HCT116 (cell line): ENCODE measurements at regions not wholly inside any gene's neighbourhood (a gene's known extent, or its start where the extent isn't known, plus 50 kb on each side); places are given as distances from the start of the nearest gene placed in this dataset.

Experiments
- ATAC-seq: fragments of 200-7000 bp; cut with Tn5 transposase; 2 replicates; pipeline ENCODE4 v1.9.1; 2020; ENCODE audit warnings: mild to moderate bottlenecking, moderate library complexity
- BruUV-seq: library from RNA; stranded (reverse); fragments of 400-500 nt; replicated peaks from 2 replicates; lab custom pipeline; 2021; lab: Mats Ljungman, UMichigan
- CTCF ChIA-PET: fragments of 300-600 bp; sonication (Branson Sonifier 250); formaldehyde crosslinking; loops from one replicate; lab custom pipeline; 2021; ENCODE audit warnings: antibody characterized with exemption; lab: Charles Lee
- POLR2A ChIA-PET: fragments of 300-600, 350-600 bp; sonication (Branson Sonifier 250); formaldehyde crosslinking; loops from one replicate; lab custom pipeline; 2021; ENCODE audit warnings: antibody characterized with exemption; lab: Charles Lee
- RAD21 ChIA-PET, 2 experiments: fragments of 300-600 bp; sonication (Branson Sonifier 250); formaldehyde crosslinking; loops; one replicate each; lab custom pipeline; 2023; ENCODE audit warnings: low total read pairs in 2 of 2; ENCODE audit not compliant: uncharacterized antibody in 2 of 2, unreplicated experiment in 2 of 2, low non-redundant PET in 1 of 2; lab: Charles Lee
- DNase-seq: peaks from one replicate; pipeline ENCODE4 v3.0.0-alpha.2; 2010; ENCODE audit warnings: low read depth, low spot score
- H2AFZ ChIP-seq: fragments of 200-600 bp; shearing (Covaris generic), sonication (generic); 2 replicates; pipeline ENCODE4 v1.6.1; 2017; ENCODE audit warnings: low read depth, mixed run types, mixed read lengths, antibody characterized with exemption, low read length; ENCODE audit not compliant: poor library complexity, severe bottlenecking
- H3K27ac ChIP-seq: 2 replicates; pipeline ENCODE4 v1.5.1; 2012; ENCODE audit warnings: low read depth, low read length
- H3K27me3 ChIP-seq: fragments of 200-600 bp; sonication (generic); 2 replicates; pipeline ENCODE4 v1.6.1; 2016; ENCODE audit warnings: mixed run types, low read length, mixed read lengths; ENCODE audit not compliant: insufficient read depth
- H3K36me3 ChIP-seq, 2 experiments: fragments of 200-500 bp in 1 of 2; fragments of 200-600 bp in 1 of 2; sonication (Bioruptor generic) in 1 of 2; sonication (generic) in 1 of 2; 2 replicates each; pipeline versions ENCODE4 v1.5.1 to v1.6.1; 2014 to 2016; ENCODE audit warnings: low read length in 2 of 2, inconsistent platforms in 1 of 2, mixed read lengths in 1 of 2, mixed run types in 1 of 2; ENCODE audit not compliant: insufficient read depth in 2 of 2, control insufficient read depth in 1 of 2
- H3K4me1 ChIP-seq, 2 experiments: fragments of 200-600 bp in 1 of 2; sonication (generic) in 1 of 2; 2 replicates each; pipeline versions ENCODE4 v1.5.1 to v1.6.1; 2012 to 2017; ENCODE audit warnings: low read length in 2 of 2, inconsistent platforms in 1 of 2, mild to moderate bottlenecking in 1 of 2, mixed read lengths in 1 of 2, mixed run types in 1 of 2, moderate library complexity in 1 of 2; ENCODE audit not compliant: insufficient read depth in 2 of 2, control insufficient read depth in 1 of 2
- H3K4me2 ChIP-seq: fragments of 200-600 bp; sonication (generic); 2 replicates; pipeline ENCODE4 v1.6.1; 2017; ENCODE audit warnings: mixed run types, low read length, mixed read lengths
- H3K4me3 ChIP-seq, 2 experiments: fragments of 200-600 bp in 1 of 2; sonication (generic) in 1 of 2; replicated peaks in 1 of 2; 2 replicates each; pipeline ENCODE4 v1.5.1; 2011 to 2016; ENCODE audit warnings: low read length in 2 of 2, control low read depth in 1 of 2, low read depth in 1 of 2, mild to moderate bottlenecking in 1 of 2, mixed read lengths in 1 of 2, mixed run types in 1 of 2
- H3K79me2 ChIP-seq: fragments of 200-600 bp; sonication (generic); 2 replicates; pipeline ENCODE4 v1.6.1; 2017; ENCODE audit warnings: mild to moderate bottlenecking, mixed run types, low read length, moderate library complexity, mixed read lengths; ENCODE audit not compliant: insufficient read depth
- H3K9ac ChIP-seq: fragments of 200-600 bp; sonication (generic); 2 replicates; pipeline ENCODE4 v1.6.1; 2016; ENCODE audit warnings: low read length, mixed read lengths
- H3K9me2 ChIP-seq: fragments of 200-600 bp; sonication (generic), shearing (Covaris generic); 2 replicates; pipeline ENCODE4 v1.6.1; 2017; ENCODE audit warnings: mixed run types, mild to moderate bottlenecking, moderate library complexity; ENCODE audit not compliant: insufficient read depth
- H3K9me3 ChIP-seq, 2 experiments: fragments of 200-500 bp in 1 of 2; fragments of 200-600 bp in 1 of 2; sonication (Bioruptor generic) in 1 of 2; sonication (generic) in 1 of 2; 2 replicates each; pipeline ENCODE4 v1.6.1; 2014 to 2017; ENCODE audit warnings: low read length in 2 of 2, mixed read lengths in 2 of 2, inconsistent platforms in 1 of 2, low read depth in 1 of 2, mild to moderate bottlenecking in 1 of 2, mixed run types in 1 of 2, moderate library complexity in 1 of 2; ENCODE audit not compliant: control insufficient read depth in 1 of 2, insufficient read depth in 1 of 2
- H4K20me1 ChIP-seq: fragments of 200-600 bp; sonication (generic), shearing (Covaris generic); 2 replicates; pipeline ENCODE4 v1.6.1; 2017; ENCODE audit warnings: mixed run types, mild to moderate bottlenecking, moderate library complexity; ENCODE audit not compliant: insufficient read depth
- CBX3 ChIP-seq: IDR thresholded peaks from 2 replicates; pipeline ENCODE4 v1.6.1; 2012; ENCODE audit warnings: low read depth
- EGR1 ChIP-seq: IDR thresholded peaks from 2 replicates; pipeline ENCODE4 v1.6.1; 2012; ENCODE audit warnings: low read depth
- FOSL1 ChIP-seq: IDR thresholded peaks from 2 replicates; pipeline ENCODE4 v1.6.1; 2012; ENCODE audit warnings: low read depth
- POLR2A ChIP-seq: IDR thresholded peaks from 2 replicates; pipeline ENCODE4 v1.7.0; 2011; ENCODE audit warnings: borderline replicate concordance; ENCODE audit not compliant: insufficient read depth, insufficient read length; ENCODE audit errors: extremely low read depth
- POLR2AphosphoS5 ChIP-seq: IDR thresholded peaks from 2 replicates; pipeline ENCODE4 v1.6.1; 2011; ENCODE audit warnings: mild to moderate bottlenecking, low read depth, low read length, moderate library complexity
- intact Hi-C: fragments of 100-400 bp; cut with micrococcal nuclease; formaldehyde crosslinking; loops from 2 replicates; pipeline ENCODE4 v1.10.0; 2022
- TF ChIP-seq, protein P1 (sequence below): IDR thresholded peaks from 2 replicates; pipeline ENCODE4 v1.6.1; 2012
- TF ChIP-seq, protein P2 (sequence below): IDR thresholded peaks from 2 replicates; pipeline ENCODE4 v1.6.1; 2012; ENCODE audit warnings: low read depth
- TF ChIP-seq, protein P3 (sequence below), 3 experiments: fragments of 200-600 bp in 1 of 3; sonication (generic) in 1 of 3; IDR thresholded peaks in 2 of 3; conservative IDR thresholded peaks in 1 of 3; 2 replicates each; pipeline ENCODE4 v1.5.1; 2012 to 2017; ENCODE audit warnings: low read depth in 2 of 3, low read length in 2 of 3, antibody characterized with exemption in 1 of 3, borderline replicate concordance in 1 of 3, control low read depth in 1 of 3, mild to moderate bottlenecking in 1 of 3, mixed read lengths in 1 of 3, mixed run types in 1 of 3, moderate library complexity in 1 of 3; ENCODE audit not compliant: insufficient read depth in 1 of 3

DNA sequence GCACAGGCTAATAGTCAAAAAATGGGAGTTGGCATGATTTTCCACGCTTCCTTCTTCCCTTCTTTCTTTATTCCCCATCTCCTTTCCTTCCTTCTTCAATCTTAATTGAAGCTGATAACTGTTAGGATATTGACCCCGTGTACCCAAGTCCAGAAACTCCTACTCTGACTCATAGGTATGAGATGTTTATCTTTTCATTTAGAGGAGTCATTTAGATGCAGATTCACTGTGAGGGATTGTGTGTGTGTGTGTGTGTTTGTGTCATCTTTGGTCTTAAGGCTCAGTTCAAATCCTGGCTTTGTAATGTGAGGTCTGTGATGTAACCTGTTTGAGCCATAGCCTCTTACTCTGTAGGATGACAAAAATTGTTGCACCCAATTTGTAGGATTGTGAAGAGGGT, 332.0 kb upstream of the MAF start:
- no peaks in the 10 kb centered on the region for H3K36me3 ChIP-seq
- no peak overlapping the region for H3K9ac ChIP-seq
- H4K20me1 ChIP-seq: no peaks in the 10 kb centered on the region
- no peak overlapping the region for H3K4me2 ChIP-seq
- no peak overlapping the region for H2AFZ ChIP-seq
- POLR2A ChIA-PET: no interaction called here
- CTCF ChIA-PET: no interaction called here
- no peaks in the 10 kb centered on the region for H3K4me1 ChIP-seq
- no peaks in the 10 kb centered on the region for H3K9me2 ChIP-seq
- ATAC-seq (no peak), DNase-seq (no peak)
- TF ChIP-seq EGR1: no peak
- TF ChIP-seq POLR2AphosphoS5: no peak
- TF ChIP-seq, protein P1, sequence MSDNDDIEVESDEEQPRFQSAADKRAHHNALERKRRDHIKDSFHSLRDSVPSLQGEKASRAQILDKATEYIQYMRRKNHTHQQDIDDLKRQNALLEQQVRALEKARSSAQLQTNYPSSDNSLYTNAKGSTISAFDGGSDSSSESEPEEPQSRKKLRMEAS: no peak
- no peak for TF ChIP-seq POLR2A
- TF ChIP-seq CBX3: no peak
- TF ChIP-seq, protein P2, sequence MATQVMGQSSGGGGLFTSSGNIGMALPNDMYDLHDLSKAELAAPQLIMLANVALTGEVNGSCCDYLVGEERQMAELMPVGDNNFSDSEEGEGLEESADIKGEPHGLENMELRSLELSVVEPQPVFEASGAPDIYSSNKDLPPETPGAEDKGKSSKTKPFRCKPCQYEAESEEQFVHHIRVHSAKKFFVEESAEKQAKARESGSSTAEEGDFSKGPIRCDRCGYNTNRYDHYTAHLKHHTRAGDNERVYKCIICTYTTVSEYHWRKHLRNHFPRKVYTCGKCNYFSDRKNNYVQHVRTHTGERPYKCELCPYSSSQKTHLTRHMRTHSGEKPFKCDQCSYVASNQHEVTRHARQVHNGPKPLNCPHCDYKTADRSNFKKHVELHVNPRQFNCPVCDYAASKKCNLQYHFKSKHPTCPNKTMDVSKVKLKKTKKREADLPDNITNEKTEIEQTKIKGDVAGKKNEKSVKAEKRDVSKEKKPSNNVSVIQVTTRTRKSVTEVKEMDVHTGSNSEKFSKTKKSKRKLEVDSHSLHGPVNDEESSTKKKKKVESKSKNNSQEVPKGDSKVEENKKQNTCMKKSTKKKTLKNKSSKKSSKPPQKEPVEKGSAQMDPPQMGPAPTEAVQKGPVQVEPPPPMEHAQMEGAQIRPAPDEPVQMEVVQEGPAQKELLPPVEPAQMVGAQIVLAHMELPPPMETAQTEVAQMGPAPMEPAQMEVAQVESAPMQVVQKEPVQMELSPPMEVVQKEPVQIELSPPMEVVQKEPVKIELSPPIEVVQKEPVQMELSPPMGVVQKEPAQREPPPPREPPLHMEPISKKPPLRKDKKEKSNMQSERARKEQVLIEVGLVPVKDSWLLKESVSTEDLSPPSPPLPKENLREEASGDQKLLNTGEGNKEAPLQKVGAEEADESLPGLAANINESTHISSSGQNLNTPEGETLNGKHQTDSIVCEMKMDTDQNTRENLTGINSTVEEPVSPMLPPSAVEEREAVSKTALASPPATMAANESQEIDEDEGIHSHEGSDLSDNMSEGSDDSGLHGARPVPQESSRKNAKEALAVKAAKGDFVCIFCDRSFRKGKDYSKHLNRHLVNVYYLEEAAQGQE: no peak
- TF ChIP-seq FOSL1: no peak
- TF ChIP-seq, protein P3, sequence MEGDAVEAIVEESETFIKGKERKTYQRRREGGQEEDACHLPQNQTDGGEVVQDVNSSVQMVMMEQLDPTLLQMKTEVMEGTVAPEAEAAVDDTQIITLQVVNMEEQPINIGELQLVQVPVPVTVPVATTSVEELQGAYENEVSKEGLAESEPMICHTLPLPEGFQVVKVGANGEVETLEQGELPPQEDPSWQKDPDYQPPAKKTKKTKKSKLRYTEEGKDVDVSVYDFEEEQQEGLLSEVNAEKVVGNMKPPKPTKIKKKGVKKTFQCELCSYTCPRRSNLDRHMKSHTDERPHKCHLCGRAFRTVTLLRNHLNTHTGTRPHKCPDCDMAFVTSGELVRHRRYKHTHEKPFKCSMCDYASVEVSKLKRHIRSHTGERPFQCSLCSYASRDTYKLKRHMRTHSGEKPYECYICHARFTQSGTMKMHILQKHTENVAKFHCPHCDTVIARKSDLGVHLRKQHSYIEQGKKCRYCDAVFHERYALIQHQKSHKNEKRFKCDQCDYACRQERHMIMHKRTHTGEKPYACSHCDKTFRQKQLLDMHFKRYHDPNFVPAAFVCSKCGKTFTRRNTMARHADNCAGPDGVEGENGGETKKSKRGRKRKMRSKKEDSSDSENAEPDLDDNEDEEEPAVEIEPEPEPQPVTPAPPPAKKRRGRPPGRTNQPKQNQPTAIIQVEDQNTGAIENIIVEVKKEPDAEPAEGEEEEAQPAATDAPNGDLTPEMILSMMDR (IDR thresholded peaks at IDR 0.05 in 2 of 3, conservative IDR thresholded peaks at IDR 0.05 in 1 of 3; ENCODE audit: borderline replicate concordance in 1 of 3, insufficient read depth in 1 of 3, low read depth in 2 of 3, low read length in 2 of 3): no peak
- RAD21 ChIA-PET: no interaction called here
- H3K4me3 ChIP-seq: no peak overlapping the region
- BruUV-seq: no TSS peak
- H3K9me3 ChIP-seq: peaks cover 44 to 50% of the 10 kb centered on the region in 2 experiments; a peak in 2 of 4 replicates
- no peaks in the 10 kb centered on the region for H3K79me2 ChIP-seq
- intact Hi-C loops: no loop called here
- H3K27me3 ChIP-seq: no peaks in the 10 kb centered on the region
- no peak overlapping the region for H3K27ac ChIP-seq
